Erythroblast (primary cell): ENCODE measurements at regions not wholly inside any gene's neighbourhood (a gene's known extent, or its start where the extent isn't known, plus 50 kb on each side); places are given as distances from the start of the nearest gene placed in this dataset.

Experiments
- GATA1 ChIP-seq: IDR thresholded peaks from 2 replicates; pipeline ENCODE4 v1.6.1; 2011; ENCODE audit warnings: low read depth, mild to moderate bottlenecking, control low read depth, low read length, moderate library complexity
- POLR2A ChIP-seq: IDR thresholded peaks from 2 replicates; pipeline ENCODE4 v1.6.1; 2011; ENCODE audit warnings: mild to moderate bottlenecking, low read length

DNA sequence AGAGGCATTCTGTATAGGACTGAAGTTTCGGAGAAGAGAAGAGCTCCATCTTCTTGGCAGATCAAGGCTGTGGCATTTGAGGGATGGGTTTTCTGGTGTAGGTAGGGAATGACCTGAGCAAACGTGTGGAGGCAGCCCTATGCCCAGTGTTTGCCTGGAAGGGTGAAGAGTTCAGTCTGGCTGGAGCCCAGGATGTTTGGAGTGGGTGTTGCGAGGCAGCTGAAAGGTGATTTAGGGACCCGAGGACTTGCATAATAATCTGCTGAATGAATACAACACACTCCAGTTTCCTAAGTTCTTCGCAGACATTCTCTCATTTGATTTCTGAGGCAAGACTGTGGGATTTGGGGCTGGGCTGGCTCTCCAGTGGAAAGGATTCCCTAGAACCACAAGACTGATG lies 186.2 kb downstream of the CYLD start:
- no peak for TF ChIP-seq POLR2A
- no peak for TF ChIP-seq GATA1
